GM18508 (cell line): ENCODE measurements at regions not wholly inside any gene's neighbourhood (a gene's known extent, or its start where the extent isn't known, plus 50 kb on each side); places are given as distances from the start of the nearest gene placed in this dataset.
"Not testable (repeated sequence)": the region's sequence is repeated elsewhere in the genome, so short reads cannot be mapped to it uniquely, and the experiment has no call there.

Experiments
- ATAC-seq: cut with Tn5 transposase; IDR thresholded peaks from one replicate; pipeline ENCODE4 v1.9.1; 2021; ENCODE audit warnings: moderate number of reproducible peaks; ENCODE audit not compliant: insufficient read depth, unreplicated experiment

GRCh38 chrX:81857192-81857591 lies 655.3 kb downstream of the SH3BGRL start:
- ATAC-seq: no peak

GRCh38 chrX:81866873-81867272 lies 665.0 kb downstream of the SH3BGRL start:
- no peak for ATAC-seq

GRCh38 chrX:81868979-81869378 lies 667.1 kb downstream of the SH3BGRL start:
- ATAC-seq: no peak

GRCh38 chrX:81874807-81875206 lies 672.9 kb downstream of the SH3BGRL start:
- no peak for ATAC-seq

GRCh38 chrX:81875800-81876199 lies 673.9 kb downstream of the SH3BGRL start:
- no peak for ATAC-seq

- ATAC-seq: no peak
Observed at GRCh38 chrX:81876437-81876836, 674.5 kb downstream of the SH3BGRL start.

- ATAC-seq: no peak
Observed at GRCh38 chrX:81890521-81890920, 688.6 kb downstream of the SH3BGRL start.

- ATAC-seq: no peak
Observed at GRCh38 chrX:81900522-81900921, 698.6 kb downstream of the SH3BGRL start.

- ATAC-seq: no peak
Observed at GRCh38 chrX:81925812-81926211, 723.9 kb downstream of the SH3BGRL start.

- ATAC-seq: not testable (repeated sequence)
Observed at GRCh38 chrX:81945911-81946310, 744.0 kb downstream of the SH3BGRL start.

- ATAC-seq: no peak
Observed at GRCh38 chrX:81957318-81957717, 755.4 kb downstream of the SH3BGRL start.

- ATAC-seq: peak; percentile 76
Observed at GRCh38 chrX:81957900-81958545, 756.1 kb downstream of the SH3BGRL start.

GRCh38 chrX:81959964-81960363 lies 758.1 kb downstream of the SH3BGRL start:
- no peak for ATAC-seq

GRCh38 chrX:81974413-81974812 lies 772.5 kb downstream of the SH3BGRL start:
- ATAC-seq: not testable (repeated sequence)

- no peak for ATAC-seq
Observed at GRCh38 chrX:81979806-81980515, 778.1 kb downstream of the SH3BGRL start.

GRCh38 chrX:81987217-81987616 lies 785.3 kb downstream of the SH3BGRL start:
- ATAC-seq: not testable (repeated sequence)

- no peak for ATAC-seq
Observed at GRCh38 chrX:81996166-81996565, 794.3 kb downstream of the SH3BGRL start.

- ATAC-seq: no peak
Observed at GRCh38 chrX:82029571-82030218, 827.8 kb downstream of the SH3BGRL start.

- ATAC-seq: no peak
Observed at GRCh38 chrX:82031250-82031649, 829.3 kb downstream of the SH3BGRL start.

- no peak for ATAC-seq
Observed at GRCh38 chrX:82038793-82039192, 836.9 kb downstream of the SH3BGRL start.

GRCh38 chrX:82041034-82041433 lies 839.1 kb downstream of the SH3BGRL start:
- no peak for ATAC-seq
